PC-3 (cell line): ENCODE measurements at regions not wholly inside any gene's neighbourhood (a gene's known extent, or its start where the extent isn't known, plus 50 kb on each side); places are given as distances from the start of the nearest gene placed in this dataset.
"Not testable (repeated sequence)": the region's sequence is repeated elsewhere in the genome, so short reads cannot be mapped to it uniquely, and the experiment has no call there.

Source experiments
- EZH2 ChIP-seq: fragments of 300-600 bp; sonication (generic); IDR thresholded peaks from one replicate; pipeline ENCODE4 v1.6.1; 2017; ENCODE audit warnings: antibody characterized with exemption, mild to moderate bottlenecking, low read length; ENCODE audit not compliant: unreplicated experiment
- EZH2phosphoT487 ChIP-seq: fragments of 300-600 bp; sonication (generic); IDR thresholded peaks from 2 replicates; pipeline ENCODE4 v1.6.1; 2018; ENCODE audit warnings: mild to moderate bottlenecking, antibody characterized with exemption, low read length, borderline replicate concordance
- TF ChIP-seq, protein P1 (sequence below): fragments of 300-600 bp; sonication (generic); conservative IDR thresholded peaks from 2 replicates; pipeline ENCODE4 v1.5.1; 2017; ENCODE audit warnings: antibody characterized with exemption, low read depth, mild to moderate bottlenecking, low read length

DNA sequence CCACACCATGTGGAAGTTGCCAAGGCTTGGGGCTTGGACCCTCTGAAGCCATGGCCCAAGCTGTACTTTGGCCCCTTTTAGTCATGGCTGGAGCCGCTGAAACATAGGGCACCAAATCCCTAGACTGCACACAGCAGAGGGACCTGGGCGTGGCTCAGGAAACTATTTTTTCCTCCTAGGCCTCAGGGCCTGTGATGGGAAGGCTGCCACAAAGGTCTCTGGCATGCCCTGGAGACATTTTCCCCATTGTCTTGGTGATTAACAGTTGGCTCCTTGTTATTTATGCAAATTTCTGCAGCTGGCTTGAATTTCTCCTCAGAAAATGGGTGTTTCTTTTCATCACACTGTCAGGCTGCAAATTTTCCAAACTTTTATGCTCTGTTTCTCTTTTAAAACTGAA is 102.3 kb downstream of the SPP2 start:
- TF ChIP-seq, protein P1, sequence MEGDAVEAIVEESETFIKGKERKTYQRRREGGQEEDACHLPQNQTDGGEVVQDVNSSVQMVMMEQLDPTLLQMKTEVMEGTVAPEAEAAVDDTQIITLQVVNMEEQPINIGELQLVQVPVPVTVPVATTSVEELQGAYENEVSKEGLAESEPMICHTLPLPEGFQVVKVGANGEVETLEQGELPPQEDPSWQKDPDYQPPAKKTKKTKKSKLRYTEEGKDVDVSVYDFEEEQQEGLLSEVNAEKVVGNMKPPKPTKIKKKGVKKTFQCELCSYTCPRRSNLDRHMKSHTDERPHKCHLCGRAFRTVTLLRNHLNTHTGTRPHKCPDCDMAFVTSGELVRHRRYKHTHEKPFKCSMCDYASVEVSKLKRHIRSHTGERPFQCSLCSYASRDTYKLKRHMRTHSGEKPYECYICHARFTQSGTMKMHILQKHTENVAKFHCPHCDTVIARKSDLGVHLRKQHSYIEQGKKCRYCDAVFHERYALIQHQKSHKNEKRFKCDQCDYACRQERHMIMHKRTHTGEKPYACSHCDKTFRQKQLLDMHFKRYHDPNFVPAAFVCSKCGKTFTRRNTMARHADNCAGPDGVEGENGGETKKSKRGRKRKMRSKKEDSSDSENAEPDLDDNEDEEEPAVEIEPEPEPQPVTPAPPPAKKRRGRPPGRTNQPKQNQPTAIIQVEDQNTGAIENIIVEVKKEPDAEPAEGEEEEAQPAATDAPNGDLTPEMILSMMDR, result not testable (repeated sequence)
- not testable (repeated sequence) for TF ChIP-seq EZH2, EZH2phosphoT487
